ENCODE measurements at regions not wholly inside any gene's neighbourhood (a gene's known extent, or its start where the extent isn't known, plus 50 kb on each side); places are given as distances from the start of the nearest gene placed in this dataset.
"Not testable (repeated sequence)": the region's sequence is repeated elsewhere in the genome, so short reads cannot be mapped to it uniquely, and the experiment has no call there.

DNA sequence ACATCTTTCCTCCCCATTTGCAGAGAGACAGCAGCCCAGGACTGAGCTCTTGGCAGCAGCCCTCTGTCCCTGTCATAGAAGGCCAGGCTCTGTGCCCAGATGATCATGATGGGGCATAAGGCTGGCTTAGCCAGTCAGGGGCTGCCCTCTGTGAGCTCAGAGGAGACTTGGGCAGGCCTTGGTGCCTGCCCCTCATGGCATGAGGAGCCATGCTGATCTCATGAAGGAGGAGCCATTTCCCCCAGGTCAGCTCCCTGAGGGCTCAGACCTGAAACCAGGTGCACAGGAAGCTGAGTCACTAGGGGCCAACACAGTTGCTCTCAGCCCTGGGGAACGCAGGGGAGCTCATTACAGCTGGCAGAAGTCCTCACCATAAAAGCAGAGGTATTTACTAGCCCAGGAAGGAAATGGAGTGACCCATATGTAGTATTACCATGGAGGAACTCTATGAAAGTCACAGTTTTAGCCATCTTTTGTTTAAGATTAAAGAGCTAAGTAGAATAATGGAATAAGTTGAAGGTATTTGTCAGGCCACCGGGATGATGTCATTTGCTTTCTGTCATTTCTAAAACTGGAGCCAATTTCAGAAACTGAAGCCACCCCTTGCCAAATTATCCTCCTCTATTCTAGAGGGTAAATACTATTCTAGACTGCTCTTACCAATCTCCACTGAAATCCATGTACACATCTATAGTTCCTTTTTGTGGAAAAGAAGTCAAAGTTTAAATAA is 362.4 kb upstream of the ZNF32 start:
- Mint-ChIP-seq H3K4me1 (peaks cover 7% of the 10 kb centered on the region), H3K36me3 (ENCODE audit: low read depth) (no peaks in the 10 kb centered on the region), H3K4me3 (no peak overlapping the region), H3K9me3 (no peaks in the 10 kb centered on the region), H3K27ac (no peak overlapping the region), H3K27me3 (peaks cover 2% of the 10 kb centered on the region)
- CTCF ChIA-PET, result interaction anchor here (1.0 kb wide), 1 partner anchor 10 kb away, joined by 4 read pairs; no protein-coding TSS in a partner anchor
- no peak for DNase-seq
- POLR2A ChIA-PET, result no interaction called here

GRCh38 chr10:44009891-44010632 is 361.4 kb upstream of the ZNF32 start:
- DNase-seq, result no peak
- H3K4me1 Mint-ChIP-seq, result peaks cover 7% of the 10 kb centered on the region
- H3K27me3 Mint-ChIP-seq, result peaks cover 2% of the 10 kb centered on the region
- no peaks in the 10 kb centered on the region for H3K36me3 Mint-ChIP-seq (ENCODE audit: low read depth)
- ChIA-PET CTCF (no interaction called here), POLR2A (no interaction called here)
- H3K27ac Mint-ChIP-seq, result no peak overlapping the region
- no peaks in the 10 kb centered on the region for H3K9me3 Mint-ChIP-seq
- no peak overlapping the region for H3K4me3 Mint-ChIP-seq

DNA sequence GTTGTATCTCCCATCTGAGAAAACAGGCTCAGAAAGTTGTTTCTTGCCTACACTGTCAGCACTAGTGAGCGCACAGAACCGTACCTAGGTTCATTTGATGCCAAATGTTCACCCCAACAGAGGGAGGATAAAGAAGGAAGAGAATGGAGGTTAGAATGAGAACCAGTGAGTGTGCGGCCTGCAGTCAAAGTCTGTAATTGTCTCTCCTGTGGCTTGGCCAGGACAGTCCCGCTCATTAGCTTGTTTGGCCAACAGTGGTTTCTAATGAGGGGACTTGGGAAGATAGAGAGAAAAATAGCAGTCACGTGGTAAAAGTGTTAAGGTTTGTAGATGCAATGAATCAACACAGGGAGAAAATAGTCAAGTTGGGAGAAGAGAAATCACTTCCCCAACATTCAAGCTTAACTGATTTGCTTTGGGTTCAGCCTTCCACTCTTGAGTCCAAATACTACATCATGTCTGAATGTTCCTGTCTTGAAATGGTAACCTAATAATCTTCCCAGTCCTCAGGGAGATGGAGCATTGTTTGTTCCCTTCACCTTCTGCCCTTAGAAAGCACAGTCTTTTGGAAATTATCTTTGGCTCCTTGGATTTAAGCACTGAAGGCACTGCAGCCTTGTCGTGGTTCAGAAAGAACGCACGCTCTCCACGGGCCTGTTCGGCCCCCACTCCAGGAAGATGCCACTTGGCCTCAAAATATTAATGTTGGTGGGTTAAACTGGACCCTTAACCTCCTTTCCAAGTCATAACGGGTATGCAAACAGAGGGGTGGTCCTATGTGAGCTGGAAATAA is 360.4 kb upstream of the ZNF32 start:
- Mint-ChIP-seq H3K27me3 (peaks cover 2% of the 10 kb centered on the region), H3K36me3 (ENCODE audit: low read depth) (no peaks in the 10 kb centered on the region), H3K4me1 (peaks cover 7% of the 10 kb centered on the region), H3K27ac (no peak overlapping the region), H3K4me3 (no peak overlapping the region), H3K9me3 (no peaks in the 10 kb centered on the region)
- CTCF ChIA-PET, result no interaction called here
- POLR2A ChIA-PET, result no interaction called here
- no peak for DNase-seq

- H3K4me1 Mint-ChIP-seq, result peaks cover 7% of the 10 kb centered on the region
- H3K27ac Mint-ChIP-seq, result no peak overlapping the region
- H3K27me3 Mint-ChIP-seq, result peaks cover 2% of the 10 kb centered on the region
- H3K9me3 Mint-ChIP-seq, result no peaks in the 10 kb centered on the region
- no peak for DNase-seq
- H3K4me3 Mint-ChIP-seq, result no peak overlapping the region
- CTCF ChIA-PET, result no interaction called here
- POLR2A ChIA-PET, result no interaction called here
- H3K36me3 Mint-ChIP-seq (ENCODE audit: low read depth), result no peaks in the 10 kb centered on the region
These were observed 359.7 kb upstream of the ZNF32 start for GRCh38 chr10:44008270-44008916.

DNA sequence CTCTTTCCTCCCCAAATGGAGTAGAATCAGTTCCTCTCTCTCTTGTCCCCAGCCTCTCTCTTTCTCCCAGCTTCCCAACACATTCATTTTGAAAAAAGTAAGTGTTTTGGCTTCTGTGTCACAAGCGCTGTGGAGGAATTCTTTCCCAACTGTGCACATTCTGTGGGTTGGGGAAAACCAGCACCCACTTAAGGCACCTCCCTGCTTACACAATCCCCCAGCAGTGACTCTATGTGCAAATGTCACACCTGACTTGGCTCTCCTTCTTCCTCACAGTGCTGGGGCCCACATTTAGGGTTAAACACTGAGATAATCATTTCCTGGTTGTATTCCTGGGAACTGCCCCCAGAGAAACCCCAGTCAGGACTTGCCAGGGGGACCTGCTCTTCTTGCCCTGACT is 358.1 kb upstream of the ZNF32 start:
- no peaks in the 10 kb centered on the region for H3K9me3 Mint-ChIP-seq
- no peaks in the 10 kb centered on the region for H3K36me3 Mint-ChIP-seq (ENCODE audit: low read depth)
- DNase-seq, result no peak
- peaks cover 4% of the 10 kb centered on the region for H3K27me3 Mint-ChIP-seq
- ChIA-PET POLR2A (no interaction called here), CTCF (no interaction called here)
- H3K27ac Mint-ChIP-seq, result no peak overlapping the region
- H3K4me3 Mint-ChIP-seq, result no peak overlapping the region
- H3K4me1 Mint-ChIP-seq, result peaks cover 7% of the 10 kb centered on the region

GRCh38 chr10:44005788-44006099 is 357.1 kb upstream of the ZNF32 start:
- no peaks in the 10 kb centered on the region for H3K4me1 Mint-ChIP-seq
- H3K27me3 Mint-ChIP-seq, result peaks cover 4% of the 10 kb centered on the region
- no peak overlapping the region for H3K27ac Mint-ChIP-seq
- POLR2A ChIA-PET, result no interaction called here
- no peaks in the 10 kb centered on the region for H3K36me3 Mint-ChIP-seq (ENCODE audit: low read depth)
- CTCF ChIA-PET, result no interaction called here
- H3K4me3 Mint-ChIP-seq, result no peak overlapping the region
- H3K9me3 Mint-ChIP-seq, result no peaks in the 10 kb centered on the region
- DNase-seq, result no peak

- Mint-ChIP-seq H3K36me3 (ENCODE audit: low read depth) (no peaks in the 10 kb centered on the region), H3K27ac (no peak overlapping the region), H3K27me3 (peaks cover 4% of the 10 kb centered on the region), H3K9me3 (no peaks in the 10 kb centered on the region), H3K4me1 (no peaks in the 10 kb centered on the region), H3K4me3 (no peak overlapping the region)
- CTCF ChIA-PET, result interaction anchor here (0.6 kb wide), 1 partner anchor 355 kb away, joined by 5 read pairs; no protein-coding TSS in a partner anchor
- DNase-seq, result no peak
- POLR2A ChIA-PET, result no interaction called here
These were observed 356.5 kb upstream of the ZNF32 start for GRCh38 chr10:44004913-44005787.

GRCh38 chr10:43998021-43998809 is 349.5 kb upstream of the ZNF32 start:
- POLR2A ChIA-PET, result no interaction called here
- H3K27ac Mint-ChIP-seq, result no peak overlapping the region
- H3K4me3 Mint-ChIP-seq, result no peak overlapping the region
- peaks cover 5% of the 10 kb centered on the region for H3K27me3 Mint-ChIP-seq
- no peaks in the 10 kb centered on the region for H3K9me3 Mint-ChIP-seq
- DNase-seq, result no peak
- H3K4me1 Mint-ChIP-seq, result peaks cover 2% of the 10 kb centered on the region
- no peaks in the 10 kb centered on the region for H3K36me3 Mint-ChIP-seq (ENCODE audit: low read depth)
- CTCF ChIA-PET, result no interaction called here

GRCh38 chr10:43997330-43997729 is 348.6 kb upstream of the ZNF32 start:
- CTCF ChIA-PET, result no interaction called here
- no peaks in the 10 kb centered on the region for H3K36me3 Mint-ChIP-seq (ENCODE audit: low read depth)
- peaks cover 2% of the 10 kb centered on the region for H3K4me1 Mint-ChIP-seq
- no peak overlapping the region for H3K4me3 Mint-ChIP-seq
- no peak overlapping the region for H3K27ac Mint-ChIP-seq
- POLR2A ChIA-PET, result no interaction called here
- DNase-seq, result no peak
- H3K27me3 Mint-ChIP-seq, result peaks cover 3% of the 10 kb centered on the region
- no peaks in the 10 kb centered on the region for H3K9me3 Mint-ChIP-seq

GRCh38 chr10:43994539-43994938 is 345.9 kb upstream of the ZNF32 start:
- DNase-seq, result no peak
- H3K4me3 Mint-ChIP-seq, result no peak overlapping the region
- H3K36me3 Mint-ChIP-seq (ENCODE audit: low read depth), result no peaks in the 10 kb centered on the region
- H3K27me3 Mint-ChIP-seq, result peaks cover 3% of the 10 kb centered on the region
- CTCF ChIA-PET, result no interaction called here
- H3K27ac Mint-ChIP-seq, result no peak overlapping the region
- H3K9me3 Mint-ChIP-seq, result no peaks in the 10 kb centered on the region
- POLR2A ChIA-PET, result no interaction called here
- peaks cover 2% of the 10 kb centered on the region for H3K4me1 Mint-ChIP-seq

- H3K9me3 Mint-ChIP-seq; H3K4me3 Mint-ChIP-seq; H3K27ac Mint-ChIP-seq; DNase-seq; H3K4me1 Mint-ChIP-seq; H3K36me3 Mint-ChIP-seq (ENCODE audit: low read depth); POLR2A ChIA-PET; H3K27me3 Mint-ChIP-seq; CTCF ChIA-PET: not testable (repeated sequence)
These were observed 344.1 kb upstream of the ZNF32 start for GRCh38 chr10:43992816-43993215.

DNA sequence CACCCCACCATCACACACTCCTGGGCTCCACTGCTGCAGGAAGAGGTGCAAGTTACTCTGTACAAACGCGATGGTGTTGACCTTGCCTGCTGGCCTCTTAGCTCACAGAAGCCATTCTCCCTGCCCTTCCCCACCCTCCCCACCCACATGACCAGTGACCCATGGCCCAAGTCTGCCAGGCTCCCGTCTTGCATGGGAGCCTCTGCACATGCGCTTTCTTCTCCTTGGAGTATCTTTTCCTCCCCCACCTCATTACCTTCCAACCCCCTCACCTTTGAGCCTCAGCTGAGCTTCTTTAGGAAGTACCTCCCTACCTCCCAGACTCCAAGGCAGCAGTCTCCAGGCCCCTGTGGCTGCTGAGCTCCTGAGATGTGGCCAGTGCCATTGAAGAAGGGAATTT is 337.7 kb upstream of the ZNF32 start:
- CTCF ChIA-PET, result no interaction called here
- no peak for DNase-seq
- no peaks in the 10 kb centered on the region for H3K36me3 Mint-ChIP-seq (ENCODE audit: low read depth)
- H3K27ac Mint-ChIP-seq, result no peak overlapping the region
- no peaks in the 10 kb centered on the region for H3K4me1 Mint-ChIP-seq
- H3K27me3 Mint-ChIP-seq, result peaks cover 2% of the 10 kb centered on the region
- POLR2A ChIA-PET, result no interaction called here
- H3K9me3 Mint-ChIP-seq, result no peaks in the 10 kb centered on the region
- no peak overlapping the region for H3K4me3 Mint-ChIP-seq
